Trophoblast cell (in vitro differentiated cells and primary cell): ENCODE measurements at regions not wholly inside any gene's neighbourhood (a gene's known extent, or its start where the extent isn't known, plus 50 kb on each side); places are given as distances from the start of the nearest gene placed in this dataset.
A peak's percentile ranks its signal among the peaks of the same experiment; 100 is the strongest.

ENCODE experiments used
- DNase-seq, 2 donors: peaks; one replicate each; pipeline ENCODE4 v3.0.0-alpha.2; 2016
- H2AFZ ChIP-seq: 2 replicates; pipeline ENCODE4 v1.6.1; 2013; ENCODE audit warnings: low read length, moderate library complexity, mild to moderate bottlenecking; ENCODE audit not compliant: insufficient read depth, poor library complexity
- H2AK5ac ChIP-seq: 2 replicates; pipeline ENCODE4 v1.6.1; 2013; ENCODE audit warnings: mild to moderate bottlenecking, low read length
- H2BK120ac ChIP-seq: 2 replicates; pipeline ENCODE4 v1.6.1; 2013; ENCODE audit warnings: low read length, mild to moderate bottlenecking, moderate library complexity; ENCODE audit not compliant: insufficient read depth, poor library complexity
- H2BK12ac ChIP-seq: 2 replicates; pipeline ENCODE4 v1.6.1; 2013; ENCODE audit warnings: mild to moderate bottlenecking, low read length, moderate library complexity
- H2BK5ac ChIP-seq: 2 replicates; pipeline ENCODE4 v1.6.1; 2013; ENCODE audit warnings: low read length, low read depth, moderate library complexity, mild to moderate bottlenecking; ENCODE audit not compliant: poor library complexity
- H3K14ac ChIP-seq: 2 replicates; pipeline ENCODE4 v1.6.1; 2013; ENCODE audit warnings: mild to moderate bottlenecking, low read length
- H3K18ac ChIP-seq: 2 replicates; pipeline ENCODE4 v1.6.1; 2013; ENCODE audit warnings: mild to moderate bottlenecking, low read length
- H3K23ac ChIP-seq: 2 replicates; pipeline ENCODE4 v1.6.1; 2013; ENCODE audit warnings: low read length
- H3K27ac ChIP-seq: 2 replicates; pipeline ENCODE4 v1.5.1; 2013; ENCODE audit warnings: low read depth, mild to moderate bottlenecking, inconsistent platforms, low read length, moderate library complexity
- H3K27me3 ChIP-seq: 2 replicates; pipeline ENCODE4 v1.6.1; 2013; ENCODE audit warnings: inconsistent platforms, mild to moderate bottlenecking, low read length, moderate library complexity; ENCODE audit not compliant: insufficient read depth
- H3K36me3 ChIP-seq, 2 experiments: 1 replicate in 1 of 2; 2 replicates in 1 of 2; pipeline ENCODE4 v1.6.1; 2013; ENCODE audit warnings: low read length in 2 of 2, mild to moderate bottlenecking in 2 of 2, moderate library complexity in 1 of 2; ENCODE audit not compliant: insufficient read depth in 2 of 2, control insufficient read depth in 1 of 2
- H3K4ac ChIP-seq: 2 replicates; pipeline ENCODE4 v1.6.1; 2013; ENCODE audit warnings: low read depth, mild to moderate bottlenecking, low read length, moderate library complexity
- H3K4me1 ChIP-seq, 2 experiments: 1 replicate in 1 of 2; 2 replicates in 1 of 2; pipeline ENCODE4 v1.6.1; 2013; ENCODE audit warnings: low read length in 2 of 2, mild to moderate bottlenecking in 2 of 2, moderate library complexity in 1 of 2; ENCODE audit not compliant: insufficient read depth in 2 of 2, control insufficient read depth in 1 of 2
- H3K4me2 ChIP-seq: 2 replicates; pipeline ENCODE4 v1.6.1; 2013; ENCODE audit warnings: inconsistent platforms, mild to moderate bottlenecking, low read length, moderate library complexity
- H3K4me3 ChIP-seq: 2 replicates; pipeline ENCODE4 v1.5.1; 2013; ENCODE audit warnings: mild to moderate bottlenecking, low read depth, low read length, inconsistent platforms
- H3K79me1 ChIP-seq: one replicate; pipeline ENCODE4 v1.6.1; 2013; ENCODE audit warnings: low read length
- H3K79me2 ChIP-seq: 2 replicates; pipeline ENCODE4 v1.6.1; 2013; ENCODE audit warnings: low read length, mild to moderate bottlenecking; ENCODE audit not compliant: control insufficient read depth, insufficient read depth, poor library complexity
- H3K9ac ChIP-seq: 2 replicates; pipeline ENCODE4 v1.6.1; 2013; ENCODE audit warnings: mild to moderate bottlenecking, low read length
- H3K9me3 ChIP-seq: 2 replicates; pipeline ENCODE4 v1.6.1; 2013; ENCODE audit warnings: low read depth, mild to moderate bottlenecking, control low read depth, inconsistent platforms, low read length; ENCODE audit not compliant: insufficient read depth
- H4K12ac ChIP-seq: 2 replicates; pipeline ENCODE4 v1.6.1; 2013; ENCODE audit warnings: low read depth, mild to moderate bottlenecking, low read length, moderate library complexity
- H4K8ac ChIP-seq: 2 replicates; pipeline ENCODE4 v1.6.1; 2013; ENCODE audit warnings: low read depth, mild to moderate bottlenecking, low read length, moderate library complexity
- H4K91ac ChIP-seq: one replicate; pipeline ENCODE4 v1.6.1; 2013; ENCODE audit warnings: low read depth, mild to moderate bottlenecking, low read length, moderate library complexity
- WGBS: extraction: QIAGEN DNeasy Blood & Tissue Kit; methylation state at CpG from one replicate; pipeline ENCODE4 v1.1.7; 2013; ENCODE audit warnings: missing lambda C conversion rate; ENCODE audit not compliant: insufficient read length, insufficient coverage; ENCODE audit errors: extremely low coverage; 5-methylcytosine and 5-hydroxymethylcytosine counted together

- Histone ChIP-seq H3K4me2 (no peak overlapping the region), H3K4me1 (peaks cover 0 to 2% of the 10 kb centered on the region in 2 experiments), H3K79me2 (no peaks in the 10 kb centered on the region), H3K79me1 (peaks cover under 1% of the 10 kb centered on the region), H4K8ac (no peak overlapping the region), H3K27me3 (no peaks in the 10 kb centered on the region), H2AFZ (no peak overlapping the region), H3K36me3 (no peaks in the 10 kb centered on the region), H2BK12ac (no peak overlapping the region), H3K4me3 (no peak overlapping the region), H3K14ac (no peak overlapping the region), H4K91ac (no peak overlapping the region), H3K27ac (no peak overlapping the region), H3K23ac (no peak overlapping the region), H2BK5ac (no peak overlapping the region), H3K18ac (no peak overlapping the region), H4K12ac (no peak overlapping the region), H3K9me3 (no peaks in the 10 kb centered on the region), H3K4ac (no peak overlapping the region), H3K9ac (no peak overlapping the region), H2AK5ac (no peak overlapping the region), H2BK120ac (no peak overlapping the region)
- WGBS: no CpG with 5 or more reads among the region's 1 CpG
- no peak for DNase-seq
These were observed 181.5 kb upstream of the TYRP1 start for GRCh38 chr9:12511726-12512125.

- Histone ChIP-seq H4K91ac (no peak overlapping the region), H3K4me1 (peaks cover 0 to 4% of the 10 kb centered on the region in 2 experiments), H2BK12ac (no peak overlapping the region), H3K27ac (peak overlapping the region; percentile 63), H3K18ac (no peak overlapping the region), H4K12ac (no peak overlapping the region), H3K4ac (no peak overlapping the region), H3K4me3 (no peak overlapping the region), H3K4me2 (no peak overlapping the region), H2BK120ac (no peak overlapping the region), H3K23ac (no peak overlapping the region), H3K14ac (no peak overlapping the region), H3K9me3 (no peaks in the 10 kb centered on the region), H3K36me3 (no peaks in the 10 kb centered on the region), H3K79me2 (no peaks in the 10 kb centered on the region), H2BK5ac (no peak overlapping the region), H2AFZ (no peak overlapping the region), H3K9ac (no peak overlapping the region), H4K8ac (no peak overlapping the region), H2AK5ac (no peak overlapping the region), H3K27me3 (no peaks in the 10 kb centered on the region), H3K79me1 (peaks cover 2% of the 10 kb centered on the region)
- DNase-seq: no peak
- WGBS: no CpG with 5 or more reads among the region's 2 CpGs
These were observed 177.2 kb upstream of the TYRP1 start for GRCh38 chr9:12516031-12516430.

- no peak overlapping the region for H4K12ac ChIP-seq
- H2AK5ac ChIP-seq: no peak overlapping the region
- H3K9ac ChIP-seq: no peak overlapping the region
- H3K36me3 ChIP-seq: no peaks in the 10 kb centered on the region
- H2AFZ ChIP-seq: no peak overlapping the region
- H3K27ac ChIP-seq: peak overlapping the region; percentile 66
- no peak for DNase-seq
- no peak overlapping the region for H3K18ac ChIP-seq
- no peak overlapping the region for H3K23ac ChIP-seq
- H3K79me2 ChIP-seq: no peaks in the 10 kb centered on the region
- no peaks in the 10 kb centered on the region for H3K9me3 ChIP-seq
- H3K14ac ChIP-seq: no peak overlapping the region
- H3K4me3 ChIP-seq: no peak overlapping the region
- no peak overlapping the region for H3K4me2 ChIP-seq
- peak overlapping the region; percentile 69 for H2BK12ac ChIP-seq
- peaks cover 0 to 4% of the 10 kb centered on the region in 2 experiments for H3K4me1 ChIP-seq
- H4K8ac ChIP-seq: no peak overlapping the region
- no peaks in the 10 kb centered on the region for H3K27me3 ChIP-seq
- H2BK5ac ChIP-seq: no peak overlapping the region
- peak overlapping the region; percentile 72 for H2BK120ac ChIP-seq
- H3K4ac ChIP-seq: no peak overlapping the region
- peaks cover 2% of the 10 kb centered on the region for H3K79me1 ChIP-seq
- no peak overlapping the region for H4K91ac ChIP-seq
These were observed 176.6 kb upstream of the TYRP1 start for GRCh38 chr9:12516573-12516972.

- H2AFZ ChIP-seq: no peak overlapping the region
- no peak overlapping the region for H4K91ac ChIP-seq
- H3K14ac ChIP-seq: no peak overlapping the region
- H3K4me2 ChIP-seq: no peak overlapping the region
- no peak overlapping the region for H3K23ac ChIP-seq
- no peak overlapping the region for H2AK5ac ChIP-seq
- H4K12ac ChIP-seq: no peak overlapping the region
- no CpG with 5 or more reads among the region's 13 CpGs for WGBS
- no peak overlapping the region for H4K8ac ChIP-seq
- no peak overlapping the region for H3K4me3 ChIP-seq
- no peaks in the 10 kb centered on the region for H3K79me1 ChIP-seq
- H2BK5ac ChIP-seq: no peak overlapping the region
- no peak overlapping the region for H2BK12ac ChIP-seq
- H3K4me1 ChIP-seq: no peaks in the 10 kb centered on the region
- no peaks in the 10 kb centered on the region for H3K9me3 ChIP-seq
- H3K79me2 ChIP-seq: no peaks in the 10 kb centered on the region
- H3K27me3 ChIP-seq: no peaks in the 10 kb centered on the region
- no peak for DNase-seq
- no peak overlapping the region for H3K4ac ChIP-seq
- no peak overlapping the region for H3K9ac ChIP-seq
- no peaks in the 10 kb centered on the region for H3K36me3 ChIP-seq
- H3K27ac ChIP-seq: no peak overlapping the region
- no peak overlapping the region for H3K18ac ChIP-seq
- H2BK120ac ChIP-seq: no peak overlapping the region
These were observed 154.2 kb upstream of the TYRP1 start for GRCh38 chr9:12538842-12539579.
